ENCODE measurements at regions not wholly inside any gene's neighbourhood (a gene's known extent, or its start where the extent isn't known, plus 50 kb on each side); places are given as distances from the start of the nearest gene placed in this dataset.

DNA sequence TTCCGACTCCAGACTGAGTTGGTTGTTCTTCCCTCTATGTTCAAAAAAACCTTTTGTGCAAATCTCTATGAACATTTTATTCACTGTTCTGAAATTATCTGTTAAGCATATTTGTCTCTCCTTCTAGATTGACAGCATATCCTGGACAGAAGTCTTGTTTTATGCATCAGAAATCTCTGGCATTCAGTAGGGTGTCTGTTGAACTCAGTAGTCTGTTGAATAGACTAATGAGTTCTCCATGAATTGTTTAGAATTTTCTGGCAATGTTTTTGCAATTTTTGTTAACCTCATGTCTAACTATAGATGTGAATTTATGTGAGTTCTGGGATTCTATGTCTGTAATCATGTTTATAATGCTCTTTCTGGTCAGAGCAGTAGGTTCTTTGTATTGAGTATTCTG, 222.5 kb upstream of the KCNMB2 start:
- Histone ChIP-seq H4K20me1 (ENCODE audit: insufficient read depth, low read length, poor library complexity, severe bottlenecking) (no peaks in the 10 kb centered on the region), H3K4me2 (ENCODE audit: low read depth, low read length, poor library complexity, severe bottlenecking) (no peak overlapping the region), H3K4me1 (ENCODE audit: insufficient read depth, low read length, poor library complexity, severe bottlenecking) (peaks cover 11% of the 10 kb centered on the region), H3K9ac (ENCODE audit: low read depth, low read length, poor library complexity, severe bottlenecking) (no peak overlapping the region), H3K79me2 (ENCODE audit: insufficient read depth, low read length) (no peaks in the 10 kb centered on the region), H3K9me3 (ENCODE audit: insufficient read depth, low read depth, low read length) (no peaks in the 10 kb centered on the region), H3K4me3 (ENCODE audit: low read length, poor library complexity, severe bottlenecking) (no peak overlapping the region), H3F3A (ENCODE audit: low read depth) (no peaks in the 10 kb centered on the region), H2AFZ (ENCODE audit: low read length) (no peak overlapping the region), H3K36me3 (ENCODE audit: insufficient read depth, low read length) (no peaks in the 10 kb centered on the region), H3K9me2 (replicated peaks; ENCODE audit: low read depth, low read length) (no peaks in the 10 kb centered on the region), H3K27me3 (ENCODE audit: insufficient read depth, low read length, poor library complexity, severe bottlenecking) (no peaks in the 10 kb centered on the region)
- no peak for TF ChIP-seq EZH2phosphoT487 (IDR thresholded peaks at IDR 0.05; ENCODE audit: borderline replicate concordance)
- TF ChIP-seq, protein P1, sequence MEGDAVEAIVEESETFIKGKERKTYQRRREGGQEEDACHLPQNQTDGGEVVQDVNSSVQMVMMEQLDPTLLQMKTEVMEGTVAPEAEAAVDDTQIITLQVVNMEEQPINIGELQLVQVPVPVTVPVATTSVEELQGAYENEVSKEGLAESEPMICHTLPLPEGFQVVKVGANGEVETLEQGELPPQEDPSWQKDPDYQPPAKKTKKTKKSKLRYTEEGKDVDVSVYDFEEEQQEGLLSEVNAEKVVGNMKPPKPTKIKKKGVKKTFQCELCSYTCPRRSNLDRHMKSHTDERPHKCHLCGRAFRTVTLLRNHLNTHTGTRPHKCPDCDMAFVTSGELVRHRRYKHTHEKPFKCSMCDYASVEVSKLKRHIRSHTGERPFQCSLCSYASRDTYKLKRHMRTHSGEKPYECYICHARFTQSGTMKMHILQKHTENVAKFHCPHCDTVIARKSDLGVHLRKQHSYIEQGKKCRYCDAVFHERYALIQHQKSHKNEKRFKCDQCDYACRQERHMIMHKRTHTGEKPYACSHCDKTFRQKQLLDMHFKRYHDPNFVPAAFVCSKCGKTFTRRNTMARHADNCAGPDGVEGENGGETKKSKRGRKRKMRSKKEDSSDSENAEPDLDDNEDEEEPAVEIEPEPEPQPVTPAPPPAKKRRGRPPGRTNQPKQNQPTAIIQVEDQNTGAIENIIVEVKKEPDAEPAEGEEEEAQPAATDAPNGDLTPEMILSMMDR (conservative IDR thresholded peaks at IDR 0.05; ENCODE audit: low read length): no peak

GRCh38 chr3:178318340-178318739, 217.9 kb upstream of the KCNMB2 start:
- no peak for TF ChIP-seq EZH2phosphoT487 (IDR thresholded peaks at IDR 0.05; ENCODE audit: borderline replicate concordance)
- TF ChIP-seq, protein P1 (conservative IDR thresholded peaks at IDR 0.05; ENCODE audit: low read length): no peak
- Histone ChIP-seq H4K20me1 (ENCODE audit: insufficient read depth, low read length, poor library complexity, severe bottlenecking) (no peaks in the 10 kb centered on the region), H3K4me1 (ENCODE audit: insufficient read depth, low read length, poor library complexity, severe bottlenecking) (no peaks in the 10 kb centered on the region), H3F3A (ENCODE audit: low read depth) (no peaks in the 10 kb centered on the region), H3K9me3 (ENCODE audit: insufficient read depth, low read depth, low read length) (no peaks in the 10 kb centered on the region), H3K79me2 (ENCODE audit: insufficient read depth, low read length) (no peaks in the 10 kb centered on the region), H3K27me3 (ENCODE audit: insufficient read depth, low read length, poor library complexity, severe bottlenecking) (no peaks in the 10 kb centered on the region), H3K36me3 (ENCODE audit: insufficient read depth, low read length) (no peaks in the 10 kb centered on the region), H3K4me2 (ENCODE audit: low read depth, low read length, poor library complexity, severe bottlenecking) (no peak overlapping the region), H3K4me3 (ENCODE audit: low read length, poor library complexity, severe bottlenecking) (no peak overlapping the region), H2AFZ (ENCODE audit: low read length) (no peak overlapping the region), H3K9me2 (replicated peaks; ENCODE audit: low read depth, low read length) (no peaks in the 10 kb centered on the region), H3K9ac (ENCODE audit: low read depth, low read length, poor library complexity, severe bottlenecking) (no peak overlapping the region)

GRCh38 chr3:178318941-178319816, 217.1 kb upstream of the KCNMB2 start:
- Histone ChIP-seq H3K9ac (ENCODE audit: low read depth, low read length, poor library complexity, severe bottlenecking) (no peak overlapping the region), H2AFZ (ENCODE audit: low read length) (no peak overlapping the region), H3K79me2 (ENCODE audit: insufficient read depth, low read length) (no peaks in the 10 kb centered on the region), H3K27me3 (ENCODE audit: insufficient read depth, low read length, poor library complexity, severe bottlenecking) (no peaks in the 10 kb centered on the region), H3K9me3 (ENCODE audit: insufficient read depth, low read depth, low read length) (no peaks in the 10 kb centered on the region), H4K20me1 (ENCODE audit: insufficient read depth, low read length, poor library complexity, severe bottlenecking) (no peaks in the 10 kb centered on the region), H3K36me3 (ENCODE audit: insufficient read depth, low read length) (no peaks in the 10 kb centered on the region), H3K9me2 (replicated peaks; ENCODE audit: low read depth, low read length) (no peaks in the 10 kb centered on the region), H3K4me3 (ENCODE audit: low read length, poor library complexity, severe bottlenecking) (no peak overlapping the region), H3K4me2 (ENCODE audit: low read depth, low read length, poor library complexity, severe bottlenecking) (no peak overlapping the region), H3K4me1 (ENCODE audit: insufficient read depth, low read length, poor library complexity, severe bottlenecking) (no peaks in the 10 kb centered on the region), H3F3A (ENCODE audit: low read depth) (no peaks in the 10 kb centered on the region)
- TF ChIP-seq, protein P1 (conservative IDR thresholded peaks at IDR 0.05; ENCODE audit: low read length): no peak
- TF ChIP-seq EZH2phosphoT487 (IDR thresholded peaks at IDR 0.05; ENCODE audit: borderline replicate concordance): no peak

Measured in Loucy (cell line).